Stomach (tissue), 8 donors: ENCODE measurements at regions not wholly inside any gene's neighbourhood (a gene's known extent, or its start where the extent isn't known, plus 50 kb on each side); places are given as distances from the start of the nearest gene placed in this dataset.

ENCODE experiments used
- DNase-seq, 2 donors: peaks; one replicate each; pipeline versions ENCODE4 v3.0.0 to v3.0.0-alpha.2; 2013 to 2019
- H3K27ac ChIP-seq, 5 donors: fragments of 200-600 bp in 4 of 5; sonication (generic) in 4 of 5; one replicate each; pipeline ENCODE4 v1.5.1; 2013 to 2019; ENCODE audit warnings: mild to moderate bottlenecking in 1 of 5, moderate library complexity in 1 of 5
- H3K27me3 ChIP-seq, 3 donors: fragments of 200-600 bp; sonication (generic); one replicate each; pipeline ENCODE4 v1.5.1; 2017 to 2019; ENCODE audit warnings: mixed run types in 1 of 3
- H3K36me3 ChIP-seq, 4 donors: fragments of 200-600 bp; sonication (generic); 1 replicate in 3 of 4; 2 replicates in 1 of 4; pipeline ENCODE4 v1.5.1; 2016 to 2019
- H3K4me1 ChIP-seq, 4 donors: fragments of 200-600 bp; sonication (generic); one replicate each; pipeline ENCODE4 v1.5.1; 2016 to 2019
- H3K4me3 ChIP-seq, 4 donors: fragments of 200-600 bp; sonication (generic) in 3 of 4; one replicate each; pipeline ENCODE4 v1.5.1; 2016 to 2019; ENCODE audit warnings: mild to moderate bottlenecking in 1 of 4
- H3K9me3 ChIP-seq, 4 donors: fragments of 200-600 bp; sonication (generic); one replicate each; pipeline ENCODE4 v1.5.1; 2016 to 2019
- EP300 ChIP-seq: sonication (generic); formaldehyde crosslinking; IDR thresholded peaks from one replicate; pipeline ENCODE4 v1.6.1; 2017; ENCODE audit warnings: antibody characterized with exemption
- POLR2A ChIP-seq, 4 donors: fragments of 450-650 bp; IDR thresholded peaks; one replicate each; pipeline ENCODE4 v1.6.1; 2016; ENCODE audit warnings: antibody characterized with exemption in 4 of 4, control low read depth in 2 of 4, mild to moderate bottlenecking in 1 of 4, moderate library complexity in 1 of 4
- POLR2AphosphoS5 ChIP-seq, 3 donors: sonication (generic); formaldehyde crosslinking; IDR thresholded peaks; one replicate each; pipeline ENCODE4 v1.6.1; 2016; ENCODE audit warnings: antibody characterized with exemption in 3 of 3
- WGBS, 5 donors: extraction: QIAGEN DNeasy Blood & Tissue Kit in 3 of 5; methylation state at CpG; one replicate each; pipeline versions ENCODE4 v1.1.5 to v1.1.7; 2013 to 2018; 5-methylcytosine and 5-hydroxymethylcytosine counted together
- intact Hi-C: fragments of 100-400 bp; cut with DNase I; formaldehyde crosslinking; loops from one replicate; pipeline ENCODE4 v1.15.1; 2023; ENCODE audit warnings: low total_unique reads
- TF ChIP-seq, protein P1 (sequence below), 7 experiments: fragments of 450-650 bp in 4 of 7; fragments of 200-600 bp in 3 of 7; sonication (generic) in 3 of 7; IDR thresholded peaks; one replicate each; pipeline ENCODE4 v1.5.1; 2016 to 2019; ENCODE audit warnings: antibody characterized with exemption in 7 of 7, control low read depth in 2 of 7, mild to moderate bottlenecking in 1 of 7
- donor health status: healthy with polysubstance abuse.
- donor health status: Bipolar disorder and iron deficiency.
- donor health status: healthy.

DNA sequence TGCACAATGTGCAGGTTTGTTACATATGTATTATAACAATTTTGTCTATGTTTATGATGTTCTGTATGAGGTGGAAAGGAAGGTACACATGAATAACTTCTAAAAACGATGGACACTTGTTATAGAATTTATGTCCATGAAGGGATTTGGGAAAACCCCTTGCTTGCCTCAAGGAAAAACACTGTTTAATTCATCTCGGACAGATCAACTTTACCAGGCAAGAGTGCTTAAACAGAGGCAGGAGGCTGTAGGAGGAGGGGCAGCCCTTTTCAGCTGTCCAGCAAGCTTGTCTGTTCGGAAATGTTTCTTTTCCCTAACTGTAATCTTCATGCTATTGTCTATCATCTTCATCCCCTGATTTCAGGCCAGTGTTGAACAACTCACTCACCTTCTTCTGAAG is 200.9 kb downstream of the CDC14C start:
- no peak for TF ChIP-seq POLR2AphosphoS5 (IDR thresholded peaks at IDR 0.05)
- TF ChIP-seq, protein P1, sequence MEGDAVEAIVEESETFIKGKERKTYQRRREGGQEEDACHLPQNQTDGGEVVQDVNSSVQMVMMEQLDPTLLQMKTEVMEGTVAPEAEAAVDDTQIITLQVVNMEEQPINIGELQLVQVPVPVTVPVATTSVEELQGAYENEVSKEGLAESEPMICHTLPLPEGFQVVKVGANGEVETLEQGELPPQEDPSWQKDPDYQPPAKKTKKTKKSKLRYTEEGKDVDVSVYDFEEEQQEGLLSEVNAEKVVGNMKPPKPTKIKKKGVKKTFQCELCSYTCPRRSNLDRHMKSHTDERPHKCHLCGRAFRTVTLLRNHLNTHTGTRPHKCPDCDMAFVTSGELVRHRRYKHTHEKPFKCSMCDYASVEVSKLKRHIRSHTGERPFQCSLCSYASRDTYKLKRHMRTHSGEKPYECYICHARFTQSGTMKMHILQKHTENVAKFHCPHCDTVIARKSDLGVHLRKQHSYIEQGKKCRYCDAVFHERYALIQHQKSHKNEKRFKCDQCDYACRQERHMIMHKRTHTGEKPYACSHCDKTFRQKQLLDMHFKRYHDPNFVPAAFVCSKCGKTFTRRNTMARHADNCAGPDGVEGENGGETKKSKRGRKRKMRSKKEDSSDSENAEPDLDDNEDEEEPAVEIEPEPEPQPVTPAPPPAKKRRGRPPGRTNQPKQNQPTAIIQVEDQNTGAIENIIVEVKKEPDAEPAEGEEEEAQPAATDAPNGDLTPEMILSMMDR (IDR thresholded peaks at IDR 0.05), result no peak
- no peak for TF ChIP-seq EP300
- no peak for TF ChIP-seq POLR2A (IDR thresholded peaks at IDR 0.05)
- H3K27me3 ChIP-seq, result no peaks in the 10 kb centered on the region
- no peaks in the 10 kb centered on the region for H3K9me3 ChIP-seq
- no peak overlapping the region for H3K27ac ChIP-seq
- intact Hi-C loops, result no loop called here
- 44 to 67% (median 59%) methylated on average over 3 of the region's 3 CpGs for WGBS, 5 donors
- H3K4me3 ChIP-seq, result no peak overlapping the region
- DNase-seq, result no peak
- H3K36me3 ChIP-seq, result no peaks in the 10 kb centered on the region
- H3K4me1 ChIP-seq, result no peaks in the 10 kb centered on the region

DNA sequence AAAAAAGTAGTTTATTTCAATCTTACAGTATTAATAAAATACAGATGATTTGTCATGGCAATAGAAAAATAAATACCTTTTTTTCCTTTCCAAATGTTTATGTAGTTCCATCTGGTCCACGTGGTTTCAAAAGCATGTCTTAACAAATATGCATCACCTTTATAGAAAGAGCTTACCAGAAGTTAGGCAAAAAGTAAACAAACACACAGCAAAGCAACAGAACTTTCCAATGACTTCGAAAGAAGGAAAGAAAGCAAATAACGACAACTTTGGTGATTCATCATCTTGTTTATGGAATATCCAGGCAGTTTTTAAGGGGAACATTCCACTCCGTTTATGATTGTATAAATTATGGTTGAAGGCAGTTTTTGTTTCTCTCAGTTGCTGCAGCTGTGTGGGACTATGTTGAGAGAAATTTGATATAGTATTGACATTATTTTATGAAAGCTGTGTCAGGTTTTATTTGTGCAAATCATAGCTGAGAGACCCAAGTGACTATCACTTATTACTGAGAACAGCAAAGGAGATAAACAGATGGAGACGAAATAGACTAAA is 203.1 kb downstream of the CDC14C start:
- H3K4me1 ChIP-seq, result no peaks in the 10 kb centered on the region
- TF ChIP-seq POLR2AphosphoS5 (IDR thresholded peaks at IDR 0.05) (no peak), POLR2A (IDR thresholded peaks at IDR 0.05) (no peak)
- TF ChIP-seq, protein P1 (IDR thresholded peaks at IDR 0.05), result no peak
- 37 to 51% (median 46%) methylated on average over 5 of the region's 5 CpGs for WGBS, 5 donors
- no peak overlapping the region for H3K4me3 ChIP-seq
- no peaks in the 10 kb centered on the region for H3K9me3 ChIP-seq
- DNase-seq, result no peak
- no peaks in the 10 kb centered on the region for H3K36me3 ChIP-seq
- intact Hi-C loops, result no loop called here
- H3K27me3 ChIP-seq, result no peaks in the 10 kb centered on the region
- H3K27ac ChIP-seq, result no peak overlapping the region

DNA sequence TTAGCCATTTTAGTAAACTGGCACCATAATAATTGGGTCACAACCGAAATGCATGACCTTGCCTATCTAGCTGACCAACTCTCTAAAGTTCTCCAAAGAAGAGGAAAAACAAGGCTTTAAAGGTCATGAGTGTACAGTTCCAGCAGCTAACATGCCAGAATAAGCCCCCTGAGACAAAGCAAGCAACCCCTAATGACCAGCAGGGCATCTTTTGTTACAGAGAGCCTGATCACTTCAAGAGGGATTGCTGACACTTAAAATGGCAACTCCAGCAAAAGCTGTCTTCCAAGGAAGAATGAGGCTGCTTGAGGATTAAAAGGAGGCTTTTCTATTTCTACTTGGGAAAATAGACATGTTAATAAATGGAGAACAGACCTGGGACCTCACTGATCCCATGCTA is 213.6 kb downstream of the CDC14C start:
- TF ChIP-seq POLR2AphosphoS5 (IDR thresholded peaks at IDR 0.05) (no peak), POLR2A (IDR thresholded peaks at IDR 0.05) (no peak), EP300 (no peak)
- TF ChIP-seq, protein P1 (IDR thresholded peaks at IDR 0.05), result no peak
- Histone ChIP-seq H3K27me3 (no peaks in the 10 kb centered on the region), H3K36me3 (no peaks in the 10 kb centered on the region), H3K27ac (no peak overlapping the region), H3K4me3 (no peak overlapping the region), H3K9me3 (no peaks in the 10 kb centered on the region), H3K4me1 (no peaks in the 10 kb centered on the region)
- WGBS, 5 donors, result 67 to 85% (median 84%) methylated on average over 1 of the region's 1 CpG
- no peak for DNase-seq
- intact Hi-C loops, result no loop called here

DNA sequence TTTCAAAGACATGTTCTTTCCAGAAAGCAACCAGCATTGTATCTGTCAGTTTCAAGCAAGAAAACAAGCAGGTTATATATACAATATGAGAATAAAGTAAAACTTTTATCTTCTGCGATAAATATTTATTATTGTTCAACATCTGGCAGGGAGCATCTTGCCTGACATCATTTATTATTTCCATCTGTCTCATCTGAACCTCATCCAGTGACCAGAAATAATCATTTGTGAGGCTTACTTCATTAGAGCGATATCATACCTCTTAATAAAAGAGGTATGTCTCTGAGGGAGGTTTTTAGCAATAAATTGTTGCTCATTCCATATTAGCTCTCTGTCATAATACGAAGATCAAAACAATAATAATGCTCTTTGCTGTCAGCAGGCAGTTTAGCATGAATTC is 226.1 kb downstream of the CDC14C start:
- Histone ChIP-seq H3K4me1 (no peaks in the 10 kb centered on the region), H3K9me3 (peaks cover 0 to 4% (median 0%) of the 10 kb centered on the region in 4 donors), H3K36me3 (no peaks in the 10 kb centered on the region), H3K4me3 (no peak overlapping the region), H3K27me3 (no peaks in the 10 kb centered on the region), H3K27ac (no peak overlapping the region)
- intact Hi-C loops, result no loop called here
- DNase-seq, result no peak
- 68 to 77% (median 71%) methylated on average over 3 of the region's 3 CpGs for WGBS, 5 donors
- no peak for TF ChIP-seq EP300
- TF ChIP-seq, protein P1 (IDR thresholded peaks at IDR 0.05), result no peak
- TF ChIP-seq POLR2A (IDR thresholded peaks at IDR 0.05), result no peak
- TF ChIP-seq POLR2AphosphoS5 (IDR thresholded peaks at IDR 0.05), result no peak
